ENCODE measurements at regions not wholly inside any gene's neighbourhood (a gene's known extent, or its start where the extent isn't known, plus 50 kb on each side); places are given as distances from the start of the nearest gene placed in this dataset.

GRCh38 chr10:47060993-47061500 is 149.8 kb downstream of the PTPN20 start:
- H3K4me1 ChIP-seq (replicated peaks), result no peaks in the 10 kb centered on the region
- TF ChIP-seq POLR2A (IDR thresholded peaks at IDR 0.05) (no peak), CTCF (IDR thresholded peaks at IDR 0.05) (no peak), POLR2AphosphoS5 (IDR thresholded peaks at IDR 0.05) (no peak)
- H3K9me3 ChIP-seq, result no peaks in the 10 kb centered on the region
- intact Hi-C loops (cut with DNase I), result no loop called here
- H3K36me3 ChIP-seq, result no peaks in the 10 kb centered on the region
- H3K27me3 ChIP-seq (replicated peaks; ENCODE audit: insufficient read depth), result no peaks in the 10 kb centered on the region
- no peak for DNase-seq (ENCODE audit: low spot score)
- 80% methylated on average over 8 of the region's 8 CpGs for WGBS
- no peak overlapping the region for H3K27ac ChIP-seq
- no peak overlapping the region for H3K4me3 ChIP-seq

- Histone ChIP-seq H3K27me3 (replicated peaks; ENCODE audit: insufficient read depth) (no peaks in the 10 kb centered on the region), H3K9me3 (no peaks in the 10 kb centered on the region), H3K4me3 (no peak overlapping the region), H3K36me3 (no peaks in the 10 kb centered on the region), H3K27ac (no peak overlapping the region), H3K4me1 (replicated peaks) (no peaks in the 10 kb centered on the region)
- intact Hi-C loops (cut with DNase I), result no loop called here
- TF ChIP-seq POLR2AphosphoS5 (IDR thresholded peaks at IDR 0.05), result no peak
- no peak for TF ChIP-seq POLR2A (IDR thresholded peaks at IDR 0.05)
- TF ChIP-seq CTCF (IDR thresholded peaks at IDR 0.05), result no peak
- no peak for DNase-seq (ENCODE audit: low spot score)
- WGBS, result 91% methylated on average over 3 of the region's 3 CpGs
Measured at GRCh38 chr10:47061776-47062175, 150.5 kb downstream of the PTPN20 start.

- 65% methylated on average over 12 of the region's 12 CpGs for WGBS
- H3K4me3 ChIP-seq, result no peak overlapping the region
- no peak for DNase-seq (ENCODE audit: low spot score)
- intact Hi-C loops (cut with DNase I), result no loop called here
- TF ChIP-seq POLR2AphosphoS5 (IDR thresholded peaks at IDR 0.05) (no peak), CTCF (IDR thresholded peaks at IDR 0.05) (no peak), POLR2A (IDR thresholded peaks at IDR 0.05) (no peak)
- H3K4me1 ChIP-seq (replicated peaks), result no peaks in the 10 kb centered on the region
- H3K36me3 ChIP-seq, result no peaks in the 10 kb centered on the region
- H3K9me3 ChIP-seq, result no peaks in the 10 kb centered on the region
- H3K27ac ChIP-seq, result no peak overlapping the region
- no peaks in the 10 kb centered on the region for H3K27me3 ChIP-seq (replicated peaks; ENCODE audit: insufficient read depth)
Measured at GRCh38 chr10:47062441-47063200, 151.4 kb downstream of the PTPN20 start.

- TF ChIP-seq POLR2AphosphoS5 (IDR thresholded peaks at IDR 0.05) (no peak), POLR2A (IDR thresholded peaks at IDR 0.05) (no peak), CTCF (IDR thresholded peaks at IDR 0.05) (no peak)
- H3K27ac ChIP-seq, result no peak overlapping the region
- no peak overlapping the region for H3K4me3 ChIP-seq
- no peaks in the 10 kb centered on the region for H3K4me1 ChIP-seq (replicated peaks)
- H3K36me3 ChIP-seq, result no peaks in the 10 kb centered on the region
- H3K9me3 ChIP-seq, result no peaks in the 10 kb centered on the region
- WGBS, result 57% methylated on average over 1 of the region's 1 CpG
- H3K27me3 ChIP-seq (replicated peaks; ENCODE audit: insufficient read depth), result no peaks in the 10 kb centered on the region
- DNase-seq (ENCODE audit: low spot score), result no peak
- intact Hi-C loops (cut with DNase I), result no loop called here
Measured at GRCh38 chr10:47063858-47064257, 152.6 kb downstream of the PTPN20 start.

- Histone ChIP-seq H3K27ac (no peak overlapping the region), H3K36me3 (no peaks in the 10 kb centered on the region), H3K27me3 (replicated peaks; ENCODE audit: insufficient read depth) (peaks cover 1% of the 10 kb centered on the region), H3K4me3 (no peak overlapping the region), H3K9me3 (no peaks in the 10 kb centered on the region), H3K4me1 (replicated peaks) (no peaks in the 10 kb centered on the region)
- intact Hi-C loops (cut with DNase I), result no loop called here
- 71% methylated on average over 4 of the region's 4 CpGs for WGBS
- TF ChIP-seq POLR2AphosphoS5 (IDR thresholded peaks at IDR 0.05) (no peak), CTCF (IDR thresholded peaks at IDR 0.05) (no peak), POLR2A (IDR thresholded peaks at IDR 0.05) (no peak)
- DNase-seq (ENCODE audit: low spot score), result no peak
Measured at GRCh38 chr10:47065903-47066302, 154.7 kb downstream of the PTPN20 start.

Data from prostate gland (tissue), 2 donors.